ENCODE measurements at regions not wholly inside any gene's neighbourhood (a gene's known extent, or its start where the extent isn't known, plus 50 kb on each side); places are given as distances from the start of the nearest gene placed in this dataset.

GRCh38 chr12:25652371-25652770 is 99.3 kb upstream of the LMNTD1 start:
- Histone ChIP-seq H3K27ac (no peak overlapping the region), H3K4me3 (no peak overlapping the region), H3K4me1 (replicated peaks in 1 of 2) (peaks cover 0 to 3% of the 10 kb centered on the region in 2 donors), H3K36me3 (replicated peaks in 1 of 2) (no peaks in the 10 kb centered on the region), H3K27me3 (no peaks in the 10 kb centered on the region), H3K9me3 (replicated peaks in 1 of 3) (no peaks in the 10 kb centered on the region)
- DNase-seq, result no peak
- no peak for TF ChIP-seq CTCF (IDR thresholded peaks at IDR 0.05)
- no peak for TF ChIP-seq POLR2A (IDR thresholded peaks at IDR 0.05)
- intact Hi-C loops (cut with DNase I), result no loop called here
- 74 to 91% (median 77%) methylated on average over 2 of the region's 2 CpGs for WGBS, 4 donors

GRCh38 chr12:25653487-25654175 is 100.5 kb upstream of the LMNTD1 start:
- no peaks in the 10 kb centered on the region for H3K9me3 ChIP-seq (replicated peaks in 1 of 3)
- H3K36me3 ChIP-seq (replicated peaks in 1 of 2), result no peaks in the 10 kb centered on the region
- no peak overlapping the region for H3K27ac ChIP-seq
- DNase-seq, result peak in 4 of 7 donors; percentile 12 to 55 (median 29)
- no peak overlapping the region for H3K4me3 ChIP-seq
- H3K4me1 ChIP-seq (replicated peaks in 1 of 2), result peaks cover 0 to 2% of the 10 kb centered on the region in 2 donors
- no peaks in the 10 kb centered on the region for H3K27me3 ChIP-seq
- 52 to 66% (median 61%) methylated on average over 8 of the region's 8 CpGs for WGBS, 4 donors
- TF ChIP-seq CTCF (IDR thresholded peaks at IDR 0.05) (no peak), POLR2A (IDR thresholded peaks at IDR 0.05) (no peak)
- intact Hi-C loops (cut with DNase I), result no loop called here

GRCh38 chr12:25655702-25656101 is 102.6 kb upstream of the LMNTD1 start:
- Histone ChIP-seq H3K27ac (no peak overlapping the region), H3K27me3 (no peaks in the 10 kb centered on the region), H3K9me3 (replicated peaks in 1 of 3) (no peaks in the 10 kb centered on the region), H3K4me3 (no peak overlapping the region), H3K4me1 (replicated peaks in 1 of 2) (no peaks in the 10 kb centered on the region), H3K36me3 (replicated peaks in 1 of 2) (no peaks in the 10 kb centered on the region)
- no peak for DNase-seq
- WGBS, 4 donors, result 93 to 95% (median 94%) methylated on average over 4 to 5 of the region's 5 CpGs
- intact Hi-C loops (cut with DNase I), result no loop called here
- TF ChIP-seq POLR2A (IDR thresholded peaks at IDR 0.05) (no peak), CTCF (IDR thresholded peaks at IDR 0.05) (no peak)

GRCh38 chr12:25659621-25660020 is 106.5 kb upstream of the LMNTD1 start:
- H3K4me1 ChIP-seq (replicated peaks in 1 of 2), result no peaks in the 10 kb centered on the region
- no peak for TF ChIP-seq POLR2A (IDR thresholded peaks at IDR 0.05)
- no peak for TF ChIP-seq CTCF (IDR thresholded peaks at IDR 0.05)
- no peak overlapping the region for H3K4me3 ChIP-seq
- H3K27ac ChIP-seq, result no peak overlapping the region
- no peaks in the 10 kb centered on the region for H3K27me3 ChIP-seq
- no peaks in the 10 kb centered on the region for H3K36me3 ChIP-seq (replicated peaks in 1 of 2)
- WGBS, 4 donors, result 53 to 68% (median 58%) methylated on average over 2 of the region's 2 CpGs
- DNase-seq, result no peak
- intact Hi-C loops (cut with DNase I), result no loop called here
- H3K9me3 ChIP-seq (replicated peaks in 1 of 3), result no peaks in the 10 kb centered on the region

Measured in adrenal gland (tissue), 9 donors.